ENCODE measurements at regions not wholly inside any gene's neighbourhood (a gene's known extent, or its start where the extent isn't known, plus 50 kb on each side); places are given as distances from the start of the nearest gene placed in this dataset.

DNA sequence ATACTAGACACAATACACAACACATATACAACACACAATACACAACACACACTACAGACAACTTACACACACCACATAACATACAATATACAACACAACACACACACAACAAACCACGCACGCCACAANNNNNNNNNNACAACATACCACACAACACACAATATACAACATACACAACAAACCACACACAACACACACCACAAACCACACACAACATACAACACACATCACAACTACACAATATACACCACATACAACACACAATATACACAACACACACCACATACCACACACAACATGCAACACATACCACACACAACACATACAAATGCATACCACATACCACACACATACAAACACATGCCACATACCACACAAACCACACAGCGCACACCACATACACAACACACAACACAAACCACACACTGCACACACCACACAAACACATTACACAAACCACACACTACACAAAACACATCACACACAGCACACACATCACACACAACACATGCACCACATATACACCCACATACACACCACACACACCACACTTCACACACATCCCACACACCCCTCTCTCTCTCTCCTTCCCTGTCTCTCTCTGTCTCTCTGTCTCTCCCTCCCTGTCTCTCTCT is 108.3 kb downstream of the ETS2 start:
- POLR2A ChIA-PET = no interaction called here
- no peak overlapping the region for H3K4me3 Mint-ChIP-seq
- no peak for DNase-seq
- peaks cover 9% of the 10 kb centered on the region for H3K27me3 Mint-ChIP-seq
- H3K9me3 Mint-ChIP-seq = no peaks in the 10 kb centered on the region
- no peaks in the 10 kb centered on the region for H3K36me3 Mint-ChIP-seq (ENCODE audit: low read depth)
- H3K4me1 Mint-ChIP-seq = no peaks in the 10 kb centered on the region
- CTCF ChIA-PET = no interaction called here
- H3K27ac Mint-ChIP-seq = no peak overlapping the region

DNA sequence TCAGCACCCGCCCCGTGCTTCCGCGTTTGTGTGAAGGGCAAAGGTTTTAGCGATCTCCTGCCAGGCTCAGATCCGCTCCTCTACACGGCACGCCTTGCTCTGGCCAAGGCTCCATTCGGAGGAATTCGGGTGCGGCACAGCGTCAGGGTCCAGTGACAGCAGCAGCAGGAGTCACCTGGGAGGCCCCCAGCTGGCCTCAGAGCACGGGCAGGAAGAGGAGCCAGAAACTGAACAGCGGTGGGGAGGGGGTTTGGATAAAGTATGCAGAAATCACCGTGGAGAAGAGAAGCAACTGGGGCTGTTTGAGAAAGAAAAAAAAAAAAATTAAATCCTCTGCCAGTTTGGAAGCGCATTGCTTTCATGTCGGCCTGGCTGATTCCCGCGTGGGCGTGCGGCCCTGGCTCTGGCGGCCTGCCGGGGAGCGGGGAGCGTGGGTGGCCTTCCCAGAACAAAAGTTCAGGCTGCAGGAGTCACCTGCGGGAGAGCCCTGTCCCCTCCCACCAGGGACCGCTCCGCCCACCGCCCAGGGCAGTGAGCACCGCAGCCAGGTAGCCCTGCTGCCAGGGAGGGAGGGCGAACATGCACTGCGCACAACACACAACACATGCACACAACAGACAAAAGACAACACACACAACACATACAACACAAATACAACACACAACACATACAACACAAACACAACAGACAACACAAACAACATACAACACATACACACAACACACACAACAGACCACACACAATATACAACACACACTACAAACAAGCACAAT is 107.6 kb downstream of the ETS2 start:
- Mint-ChIP-seq H3K27ac (no peak overlapping the region), H3K4me3 (no peak overlapping the region), H3K9me3 (no peaks in the 10 kb centered on the region), H3K36me3 (ENCODE audit: low read depth) (no peaks in the 10 kb centered on the region), H3K27me3 (peaks cover 9% of the 10 kb centered on the region), H3K4me1 (no peaks in the 10 kb centered on the region)
- CTCF ChIA-PET = no interaction called here
- DNase-seq = no peak
- POLR2A ChIA-PET = no interaction called here

DNA sequence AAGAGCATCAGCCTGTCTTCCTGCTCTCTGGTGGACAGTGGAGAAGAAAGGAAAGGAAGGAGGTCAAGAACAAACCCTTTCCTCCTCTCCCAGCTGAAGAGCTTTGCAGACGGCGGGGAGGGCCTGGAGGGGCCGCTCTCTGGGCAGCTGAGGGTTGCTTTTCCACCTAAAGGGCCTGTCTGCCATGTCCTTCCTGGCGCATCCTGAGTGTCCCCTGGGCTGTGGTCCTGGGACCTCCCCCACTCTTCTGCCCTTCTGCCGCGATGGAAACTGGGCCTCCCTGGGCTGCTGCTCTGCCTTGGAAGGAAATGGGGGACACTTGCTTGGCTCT is 107.0 kb downstream of the ETS2 start:
- ChIA-PET CTCF (no interaction called here), POLR2A (no interaction called here)
- DNase-seq = no peak
- H3K4me3 Mint-ChIP-seq = no peak overlapping the region
- no peak overlapping the region for H3K27ac Mint-ChIP-seq
- H3K9me3 Mint-ChIP-seq = no peaks in the 10 kb centered on the region
- peaks cover 9% of the 10 kb centered on the region for H3K27me3 Mint-ChIP-seq
- H3K4me1 Mint-ChIP-seq = no peaks in the 10 kb centered on the region
- H3K36me3 Mint-ChIP-seq (ENCODE audit: low read depth) = no peaks in the 10 kb centered on the region

GRCh38 chr21:38912102-38912629 is 106.4 kb downstream of the ETS2 start:
- Mint-ChIP-seq H3K4me3 (no peak overlapping the region), H3K27ac (no peak overlapping the region), H3K27me3 (peaks cover 9% of the 10 kb centered on the region), H3K9me3 (no peaks in the 10 kb centered on the region), H3K36me3 (ENCODE audit: low read depth) (no peaks in the 10 kb centered on the region), H3K4me1 (no peaks in the 10 kb centered on the region)
- CTCF ChIA-PET = no interaction called here
- POLR2A ChIA-PET = no interaction called here
- no peak for DNase-seq

GRCh38 chr21:38911484-38912101 is 105.9 kb downstream of the ETS2 start:
- no peaks in the 10 kb centered on the region for H3K36me3 Mint-ChIP-seq (ENCODE audit: low read depth)
- CTCF ChIA-PET = no interaction called here
- no peaks in the 10 kb centered on the region for H3K4me1 Mint-ChIP-seq
- DNase-seq = no peak
- H3K4me3 Mint-ChIP-seq = no peak overlapping the region
- no peaks in the 10 kb centered on the region for H3K9me3 Mint-ChIP-seq
- POLR2A ChIA-PET = no interaction called here
- H3K27me3 Mint-ChIP-seq = peaks cover 7% of the 10 kb centered on the region
- peak overlapping the region; percentile 16 for H3K27ac Mint-ChIP-seq

DNA sequence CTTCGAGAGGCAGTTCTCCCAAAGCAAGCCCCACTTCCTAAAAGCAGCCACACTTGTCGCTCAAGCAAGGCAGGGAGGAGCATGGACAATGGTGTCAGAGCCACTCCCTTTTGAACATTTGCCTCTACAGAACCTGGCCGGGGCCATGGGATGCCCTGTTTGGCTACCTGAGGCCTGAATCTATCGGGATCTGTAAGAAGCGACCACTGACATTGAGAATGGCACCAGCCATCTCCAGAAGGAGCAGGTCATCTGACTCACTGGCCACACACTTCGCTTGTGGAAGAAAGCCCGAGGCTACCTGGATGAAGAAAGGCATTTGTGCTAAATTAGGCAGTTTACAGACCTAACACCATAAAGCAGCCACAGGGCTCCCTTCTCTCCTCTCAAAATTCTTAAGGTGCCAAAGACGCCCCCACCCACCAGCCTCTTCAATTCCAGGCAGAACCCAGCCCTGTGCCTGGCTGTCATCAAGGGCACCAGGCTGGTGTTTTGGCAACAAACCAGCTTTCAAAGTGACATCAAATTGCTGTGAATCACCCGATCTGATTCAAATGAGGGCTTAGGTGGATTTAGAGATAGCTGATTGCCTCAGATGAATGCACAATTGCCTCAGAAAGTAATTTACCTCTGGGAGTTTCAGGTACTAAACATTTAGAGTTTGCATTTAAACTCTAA is 104.8 kb downstream of the ETS2 start:
- H3K36me3 Mint-ChIP-seq (ENCODE audit: low read depth) = no peaks in the 10 kb centered on the region
- DNase-seq = no peak
- H3K4me3 Mint-ChIP-seq = no peak overlapping the region
- POLR2A ChIA-PET = no interaction called here
- no peaks in the 10 kb centered on the region for H3K4me1 Mint-ChIP-seq
- H3K27me3 Mint-ChIP-seq = peaks cover 5% of the 10 kb centered on the region
- H3K9me3 Mint-ChIP-seq = no peaks in the 10 kb centered on the region
- CTCF ChIA-PET = no interaction called here
- H3K27ac Mint-ChIP-seq = no peak overlapping the region

DNA sequence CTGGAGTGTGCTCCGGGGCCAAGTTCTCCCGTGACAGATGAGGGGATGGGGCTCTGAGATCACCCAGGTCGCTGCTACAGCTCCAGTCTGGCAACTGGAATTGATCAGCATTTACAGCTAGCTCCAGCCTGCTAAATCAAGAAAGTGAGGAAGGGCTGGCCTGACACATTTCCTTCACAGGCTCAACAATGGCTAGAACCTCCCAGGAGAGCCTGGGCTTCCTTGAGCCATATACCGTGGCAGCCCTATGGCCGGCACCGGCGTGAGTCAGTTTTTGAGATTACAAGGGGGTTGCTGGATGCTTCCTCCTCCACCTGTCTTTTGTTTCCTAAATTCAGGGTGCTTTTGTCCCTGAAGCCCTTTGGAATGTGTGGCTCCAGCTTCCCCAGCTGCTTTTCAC is 104.2 kb downstream of the ETS2 start:
- Mint-ChIP-seq H3K4me3 (no peak overlapping the region), H3K4me1 (no peaks in the 10 kb centered on the region), H3K36me3 (ENCODE audit: low read depth) (no peaks in the 10 kb centered on the region), H3K27me3 (peaks cover 5% of the 10 kb centered on the region), H3K9me3 (peaks cover 3% of the 10 kb centered on the region), H3K27ac (no peak overlapping the region)
- ChIA-PET POLR2A (no interaction called here), CTCF (no interaction called here)
- DNase-seq = no peak

- peaks cover 5% of the 10 kb centered on the region for H3K27me3 Mint-ChIP-seq
- CTCF ChIA-PET = no interaction called here
- no peak overlapping the region for H3K4me3 Mint-ChIP-seq
- H3K4me1 Mint-ChIP-seq = no peaks in the 10 kb centered on the region
- no peak for DNase-seq
- POLR2A ChIA-PET = no interaction called here
- peaks cover 3% of the 10 kb centered on the region for H3K9me3 Mint-ChIP-seq
- no peak overlapping the region for H3K27ac Mint-ChIP-seq
- no peaks in the 10 kb centered on the region for H3K36me3 Mint-ChIP-seq (ENCODE audit: low read depth)
These were observed 103.4 kb downstream of the ETS2 start for GRCh38 chr21:38909109-38909508.

DNA sequence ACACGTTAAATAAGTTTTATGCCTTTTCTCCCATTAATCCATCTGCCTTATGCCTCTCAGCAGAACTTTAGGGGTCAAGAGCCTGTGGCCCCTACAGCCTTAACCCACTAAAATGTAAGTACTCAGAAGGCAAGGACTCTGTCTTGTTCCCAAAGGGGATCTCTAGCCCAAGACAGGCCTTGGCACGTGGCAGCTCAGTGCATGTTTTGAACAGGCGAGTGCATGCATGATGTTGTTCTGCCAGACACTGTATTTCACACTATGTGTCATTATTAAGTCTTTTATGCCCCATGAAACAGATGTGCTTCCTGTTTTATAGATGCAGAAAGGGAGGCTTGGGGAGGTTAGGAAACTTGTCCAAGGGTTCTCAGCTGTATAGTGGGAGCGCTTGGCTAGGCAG is 102.8 kb downstream of the ETS2 start:
- no peak for DNase-seq
- Mint-ChIP-seq H3K27ac (no peak overlapping the region), H3K9me3 (peaks cover 3% of the 10 kb centered on the region), H3K4me3 (no peak overlapping the region), H3K27me3 (peaks cover 5% of the 10 kb centered on the region), H3K4me1 (no peaks in the 10 kb centered on the region), H3K36me3 (ENCODE audit: low read depth) (no peaks in the 10 kb centered on the region)
- ChIA-PET CTCF (no interaction called here), POLR2A (no interaction called here)

- ChIA-PET POLR2A (no interaction called here), CTCF (no interaction called here)
- Mint-ChIP-seq H3K36me3 (ENCODE audit: low read depth) (no peaks in the 10 kb centered on the region), H3K27me3 (no peaks in the 10 kb centered on the region), H3K9me3 (peaks cover 7% of the 10 kb centered on the region), H3K27ac (no peak overlapping the region), H3K4me3 (no peak overlapping the region), H3K4me1 (no peaks in the 10 kb centered on the region)
- no peak for DNase-seq
These were observed 100.0 kb downstream of the ETS2 start for GRCh38 chr21:38905752-38906151.

GRCh38 chr21:38905328-38905727 is 99.6 kb downstream of the ETS2 start:
- Mint-ChIP-seq H3K27ac (no peak overlapping the region), H3K4me1 (no peaks in the 10 kb centered on the region), H3K9me3 (peaks cover 7% of the 10 kb centered on the region), H3K27me3 (no peaks in the 10 kb centered on the region), H3K4me3 (no peak overlapping the region), H3K36me3 (ENCODE audit: low read depth) (no peaks in the 10 kb centered on the region)
- CTCF ChIA-PET = no interaction called here
- no peak for DNase-seq
- POLR2A ChIA-PET = no interaction called here

DNA sequence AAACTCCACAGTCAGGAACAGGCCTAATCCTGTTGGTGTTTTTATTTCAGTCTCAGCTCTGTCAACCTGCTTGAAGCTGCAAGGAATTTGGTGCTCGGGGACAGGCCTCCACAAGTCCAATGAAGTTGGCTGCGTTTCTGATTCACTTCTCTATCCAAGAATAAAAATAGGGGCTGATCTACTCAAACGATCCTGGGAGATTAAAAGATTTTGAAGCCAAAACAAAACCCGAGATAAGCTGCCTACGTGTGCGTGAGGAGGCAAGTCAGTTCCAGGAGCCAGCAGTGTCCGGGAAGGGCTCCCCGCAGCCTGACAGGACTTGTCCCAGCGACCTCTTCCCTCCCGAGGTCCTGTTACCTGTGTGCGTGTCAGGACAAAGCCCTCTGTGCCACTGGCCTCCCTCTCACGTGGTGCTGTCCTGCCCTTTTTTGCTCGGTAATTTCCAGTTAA is 98.0 kb downstream of the ETS2 start:
- H3K9me3 Mint-ChIP-seq = peaks cover 9% of the 10 kb centered on the region
- no peak overlapping the region for H3K27ac Mint-ChIP-seq
- no peak overlapping the region for H3K4me3 Mint-ChIP-seq
- CTCF ChIA-PET = no interaction called here
- no peaks in the 10 kb centered on the region for H3K36me3 Mint-ChIP-seq (ENCODE audit: low read depth)
- DNase-seq = no peak
- H3K27me3 Mint-ChIP-seq = peaks cover 3% of the 10 kb centered on the region
- POLR2A ChIA-PET = no interaction called here
- H3K4me1 Mint-ChIP-seq = no peaks in the 10 kb centered on the region

- H3K27ac Mint-ChIP-seq = no peak overlapping the region
- H3K4me1 Mint-ChIP-seq = no peaks in the 10 kb centered on the region
- ChIA-PET POLR2A (no interaction called here), CTCF (no interaction called here)
- peaks cover 9% of the 10 kb centered on the region for H3K9me3 Mint-ChIP-seq
- peaks cover 3% of the 10 kb centered on the region for H3K27me3 Mint-ChIP-seq
- no peaks in the 10 kb centered on the region for H3K36me3 Mint-ChIP-seq (ENCODE audit: low read depth)
- no peak for DNase-seq
- H3K4me3 Mint-ChIP-seq = no peak overlapping the region
These were observed 97.1 kb downstream of the ETS2 start for GRCh38 chr21:38902608-38903445.
